ENCODE measurements at regions not wholly inside any gene's neighbourhood (a gene's known extent, or its start where the extent isn't known, plus 50 kb on each side); places are given as distances from the start of the nearest gene placed in this dataset.

- no peak for TF ChIP-seq CTCF (IDR thresholded peaks at IDR 0.05; ENCODE audit: low read depth, low read length)
- no peak for TF ChIP-seq EZH2phosphoT487 (IDR thresholded peaks at IDR 0.05; ENCODE audit: low read depth)
Observed at GRCh38 chr13:33381906-33382305, 96.4 kb upstream of the STARD13 start.
